ENCODE measurements at regions not wholly inside any gene's neighbourhood (a gene's known extent, or its start where the extent isn't known, plus 50 kb on each side); places are given as distances from the start of the nearest gene placed in this dataset.

- H3K27ac Mint-ChIP-seq, result no peak overlapping the region
- H3K4me3 Mint-ChIP-seq, result no peak overlapping the region
- Histone ChIP-seq H3K9me2 (ENCODE audit: insufficient read depth) (no peaks in the 10 kb centered on the region), H3K4me2 (no peak overlapping the region), H3K27ac (ENCODE audit: low read depth) (no peak overlapping the region), H4K20me1 (replicated peaks; ENCODE audit: insufficient read depth) (peaks cover 10% of the 10 kb centered on the region), H2AFZ (no peak overlapping the region), H3K4me1 (ENCODE audit: insufficient read depth) (no peaks in the 10 kb centered on the region), H3K27me3 (ENCODE audit: insufficient read depth) (no peaks in the 10 kb centered on the region), H3F3A (replicated peaks; ENCODE audit: low read depth) (peaks cover 7% of the 10 kb centered on the region), H3K79me2 (replicated peaks; ENCODE audit: insufficient read depth) (no peaks in the 10 kb centered on the region), H3K4me3 (no peak overlapping the region), H3K36me3 (ENCODE audit: insufficient read depth) (peaks cover 10% of the 10 kb centered on the region)
- peaks cover 2% of the 10 kb centered on the region for H3K9me3 Mint-ChIP-seq
- peaks cover 10% of the 10 kb centered on the region for H3K27me3 Mint-ChIP-seq (ENCODE audit: insufficient read depth, low read depth, poor library complexity)
- DNase-seq (ENCODE audit: low spot score), result no peak
- peaks cover 65% of the 10 kb centered on the region for H3K36me3 Mint-ChIP-seq (ENCODE audit: low read depth)
- H3K4me1 Mint-ChIP-seq, result no peaks in the 10 kb centered on the region
- TF ChIP-seq REST (IDR thresholded peaks at IDR 0.05; ENCODE audit: unreplicated experiment), result no peak
- no peak for TF ChIP-seq NANOG (IDR thresholded peaks at IDR 0.05; ENCODE audit: borderline replicate concordance)
- TF ChIP-seq ZNF114 (CRISPR knock-in tag; IDR thresholded peaks at IDR 0.05), result no peak
- TF ChIP-seq ETS1 (IDR thresholded peaks at IDR 0.05), result no peak
- TF ChIP-seq JUNB (IDR thresholded peaks at IDR 0.05; ENCODE audit: unreplicated experiment), result no peak
- no peak for ATAC-seq
Measured at GRCh38 chr22:25354456-25354855, 135.0 kb downstream of the CRYBB2 start.

GRCh38 chr22:25357132-25357455, 137.7 kb downstream of the CRYBB2 start:
- H3F3A ChIP-seq (replicated peaks; ENCODE audit: low read depth), result no peaks in the 10 kb centered on the region
- TF ChIP-seq ZNF462 (CRISPR knock-in tag; IDR thresholded peaks at IDR 0.05) (no peak), JUNB (IDR thresholded peaks at IDR 0.05; ENCODE audit: unreplicated experiment) (no peak), CTCF (conservative IDR thresholded peaks at IDR 0.05; ENCODE audit: low read depth in 2 of 2) (no peak), CREB1 (CRISPR knock-in tag; IDR thresholded peaks at IDR 0.05; ENCODE audit: low read depth) (no peak), ZNF114 (CRISPR knock-in tag; IDR thresholded peaks at IDR 0.05) (no peak), EZH2 (IDR thresholded peaks at IDR 0.05; ENCODE audit: low read depth, unreplicated experiment) (no peak), ZNF331 (CRISPR knock-in tag; IDR thresholded peaks at IDR 0.05; ENCODE audit: low read depth) (no peak)
- H3K9me2 ChIP-seq (ENCODE audit: insufficient read depth), result no peaks in the 10 kb centered on the region
- no peaks in the 10 kb centered on the region for H3K4me1 ChIP-seq (ENCODE audit: insufficient read depth)
- no peaks in the 10 kb centered on the region for H3K27me3 ChIP-seq (ENCODE audit: insufficient read depth)
- Mint-ChIP-seq H3K27me3 (ENCODE audit: insufficient read depth, low read depth, poor library complexity) (peaks cover 18% of the 10 kb centered on the region), H3K36me3 (ENCODE audit: low read depth) (peaks cover 46% of the 10 kb centered on the region), H3K4me1 (no peaks in the 10 kb centered on the region), H3K4me3 (no peak overlapping the region), H3K9me3 (no peaks in the 10 kb centered on the region), H3K27ac (no peak overlapping the region)
- peaks cover 6% of the 10 kb centered on the region; the same call in 1 of the 2 replicates for H3K36me3 ChIP-seq (ENCODE audit: insufficient read depth)
- H2AFZ ChIP-seq, result no peak overlapping the region
- ATAC-seq (no peak), DNase-seq (ENCODE audit: low spot score) (no peak)
- H3K27ac ChIP-seq (ENCODE audit: low read depth), result no peak overlapping the region
- peaks cover 9% of the 10 kb centered on the region for H4K20me1 ChIP-seq (replicated peaks; ENCODE audit: insufficient read depth)
- H3K4me2 ChIP-seq, result no peak overlapping the region
- no peak overlapping the region for H3K4me3 ChIP-seq
- H3K79me2 ChIP-seq (replicated peaks; ENCODE audit: insufficient read depth), result no peaks in the 10 kb centered on the region

Measured in GM23338 (cell line).